Endodermal cell (in vitro differentiated cells): ENCODE measurements at regions not wholly inside any gene's neighbourhood (a gene's known extent, or its start where the extent isn't known, plus 50 kb on each side); places are given as distances from the start of the nearest gene placed in this dataset.

Experiments used
- DNase-seq: peaks from one replicate; pipeline ENCODE4 v3.0.0-alpha.2; 2017
- H3K27ac ChIP-seq: 2 replicates; pipeline ENCODE4 v1.5.1; 2013; ENCODE audit warnings: mild to moderate bottlenecking, low read depth, low read length, moderate library complexity
- H3K27me3 ChIP-seq: 2 replicates; pipeline ENCODE4 v1.6.1; 2013; ENCODE audit warnings: mild to moderate bottlenecking, low read length, moderate library complexity; ENCODE audit not compliant: insufficient read depth, control insufficient read depth, poor library complexity, severe bottlenecking
- H3K36me3 ChIP-seq: 2 replicates; pipeline ENCODE4 v1.7.0; 2013; ENCODE audit warnings: mild to moderate bottlenecking, low read length, moderate library complexity; ENCODE audit not compliant: control insufficient read depth, insufficient read depth
- H3K4me1 ChIP-seq: one replicate; pipeline ENCODE4 v1.7.0; 2013; ENCODE audit warnings: low read length; ENCODE audit not compliant: control insufficient read depth, insufficient read depth
- H3K4me3 ChIP-seq: 2 replicates; pipeline ENCODE4 v1.5.1; 2013; ENCODE audit warnings: mild to moderate bottlenecking, low read length, moderate library complexity
- H3K9ac ChIP-seq: 2 replicates; pipeline ENCODE4 v1.6.1; 2013; ENCODE audit warnings: mild to moderate bottlenecking, low read length, moderate library complexity; ENCODE audit not compliant: poor library complexity, severe bottlenecking; ENCODE audit errors: extremely low read depth
- H3K9me3 ChIP-seq: 2 replicates; pipeline ENCODE4 v1.6.1; 2013; ENCODE audit warnings: mild to moderate bottlenecking, low read length, moderate library complexity; ENCODE audit not compliant: control insufficient read depth
- H3K27ac Mint-ChIP-seq: 2 replicates; pipeline ENCODE4 v1.8.0; 2020; ENCODE audit warnings: mixed read lengths
- H3K27me3 Mint-ChIP-seq: 2 replicates; pipeline ENCODE4 v1.8.0; 2021; ENCODE audit warnings: mild to moderate bottlenecking, mixed read lengths; ENCODE audit not compliant: insufficient read depth
- H3K36me3 Mint-ChIP-seq: 2 replicates; pipeline ENCODE4 v1.8.0; 2020; ENCODE audit warnings: low read depth, mixed read lengths
- H3K4me1 Mint-ChIP-seq: 2 replicates; pipeline ENCODE4 v1.8.0; 2020; ENCODE audit warnings: mixed read lengths
- H3K4me3 Mint-ChIP-seq: 2 replicates; pipeline ENCODE4 v1.8.0; 2020; ENCODE audit warnings: mild to moderate bottlenecking, moderate library complexity, mixed read lengths
- H3K9me3 Mint-ChIP-seq: 2 replicates; pipeline ENCODE4 v1.8.0; 2020; ENCODE audit warnings: mild to moderate bottlenecking, mixed read lengths
- WGBS, 2 experiments: methylation state at CpG; one replicate each; pipeline versions ENCODE4 v1.1.5 to v1.1.7; 2013; ENCODE audit warnings: missing lambda C conversion rate in 2 of 2, mixed read lengths in 1 of 2; ENCODE audit not compliant: insufficient coverage in 1 of 2, insufficient read length in 1 of 2; 5-methylcytosine and 5-hydroxymethylcytosine counted together
- TF ChIP-seq, protein P1 (sequence below): fragments of 200-600 bp; sonication (generic); conservative IDR thresholded peaks from 2 replicates; pipeline ENCODE4 v1.5.0; 2021; ENCODE audit warnings: antibody characterized with exemption, mild to moderate bottlenecking

DNA sequence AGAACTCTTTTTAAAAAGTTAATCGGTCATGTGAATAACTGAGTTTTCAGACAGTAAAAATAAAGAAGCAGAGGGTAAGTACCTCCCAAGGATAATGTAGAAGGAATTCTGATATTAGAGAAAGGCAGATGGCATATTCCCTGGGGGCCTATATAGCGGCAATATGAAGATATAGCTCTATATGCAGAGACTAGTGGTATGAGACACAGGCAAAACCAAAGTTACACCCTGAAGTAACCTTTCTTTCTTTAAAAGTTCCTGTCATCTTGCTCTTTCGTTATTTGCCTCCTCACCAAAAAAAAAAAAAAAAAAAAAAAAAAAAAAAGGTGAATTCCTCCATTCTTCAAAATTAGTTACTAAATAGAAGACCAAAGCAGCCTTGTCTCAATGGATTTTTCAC lies 76.2 kb upstream of the ARHGAP32 start:
- Mint-ChIP-seq H3K4me3 (no peak overlapping the region), H3K4me1 (peaks cover 29% of the 10 kb centered on the region), H3K27ac (no peak overlapping the region), H3K27me3 (no peaks in the 10 kb centered on the region), H3K9me3 (no peaks in the 10 kb centered on the region), H3K36me3 (peaks cover 6% of the 10 kb centered on the region)
- peak overlapping the region; percentile 65 for H3K27ac ChIP-seq
- no peak overlapping the region for H3K4me3 ChIP-seq
- no peaks in the 10 kb centered on the region for H3K4me1 ChIP-seq
- 98 to 100% methylated on average over 2 to 3 of the region's 3 CpGs for WGBS, 2 experiments
- no peak for DNase-seq
- H3K27me3 ChIP-seq: no peaks in the 10 kb centered on the region
- H3K9me3 ChIP-seq: no peaks in the 10 kb centered on the region
- TF ChIP-seq, protein P1, sequence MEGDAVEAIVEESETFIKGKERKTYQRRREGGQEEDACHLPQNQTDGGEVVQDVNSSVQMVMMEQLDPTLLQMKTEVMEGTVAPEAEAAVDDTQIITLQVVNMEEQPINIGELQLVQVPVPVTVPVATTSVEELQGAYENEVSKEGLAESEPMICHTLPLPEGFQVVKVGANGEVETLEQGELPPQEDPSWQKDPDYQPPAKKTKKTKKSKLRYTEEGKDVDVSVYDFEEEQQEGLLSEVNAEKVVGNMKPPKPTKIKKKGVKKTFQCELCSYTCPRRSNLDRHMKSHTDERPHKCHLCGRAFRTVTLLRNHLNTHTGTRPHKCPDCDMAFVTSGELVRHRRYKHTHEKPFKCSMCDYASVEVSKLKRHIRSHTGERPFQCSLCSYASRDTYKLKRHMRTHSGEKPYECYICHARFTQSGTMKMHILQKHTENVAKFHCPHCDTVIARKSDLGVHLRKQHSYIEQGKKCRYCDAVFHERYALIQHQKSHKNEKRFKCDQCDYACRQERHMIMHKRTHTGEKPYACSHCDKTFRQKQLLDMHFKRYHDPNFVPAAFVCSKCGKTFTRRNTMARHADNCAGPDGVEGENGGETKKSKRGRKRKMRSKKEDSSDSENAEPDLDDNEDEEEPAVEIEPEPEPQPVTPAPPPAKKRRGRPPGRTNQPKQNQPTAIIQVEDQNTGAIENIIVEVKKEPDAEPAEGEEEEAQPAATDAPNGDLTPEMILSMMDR: no peak
- no peaks in the 10 kb centered on the region for H3K36me3 ChIP-seq
- no peak overlapping the region for H3K9ac ChIP-seq

- Histone ChIP-seq H3K27ac (peak overlapping the region; percentile 65), H3K9me3 (no peaks in the 10 kb centered on the region), H3K36me3 (peaks cover 4% of the 10 kb centered on the region), H3K4me3 (no peak overlapping the region), H3K4me1 (no peaks in the 10 kb centered on the region), H3K27me3 (no peaks in the 10 kb centered on the region), H3K9ac (no peak overlapping the region)
- peaks cover 29% of the 10 kb centered on the region for H3K4me1 Mint-ChIP-seq
- WGBS, 2 experiments: 71% methylated on average over 3 of the region's 3 CpGs; no CpG with 5 or more reads in 1 of the 2 experiments
- H3K9me3 Mint-ChIP-seq: no peaks in the 10 kb centered on the region
- peak overlapping the region; percentile 0 for H3K27ac Mint-ChIP-seq
- H3K4me3 Mint-ChIP-seq: no peak overlapping the region
- TF ChIP-seq, protein P1: no peak
- no peak for DNase-seq
- peaks cover 9% of the 10 kb centered on the region for H3K36me3 Mint-ChIP-seq
- no peaks in the 10 kb centered on the region for H3K27me3 Mint-ChIP-seq
These were observed 75.6 kb upstream of the ARHGAP32 start for GRCh38 chr11:129267716-129268115.

GRCh38 chr11:129266536-129266935 lies 74.4 kb upstream of the ARHGAP32 start:
- no peaks in the 10 kb centered on the region for H3K27me3 ChIP-seq
- H3K4me1 ChIP-seq: no peaks in the 10 kb centered on the region
- no peak overlapping the region for H3K27ac Mint-ChIP-seq
- no peak overlapping the region for H3K4me3 Mint-ChIP-seq
- peaks cover 4% of the 10 kb centered on the region for H3K36me3 ChIP-seq
- 20 to 71% methylated on average over 1 to 2 of the region's 2 CpGs for WGBS, 2 experiments
- H3K9me3 ChIP-seq: no peaks in the 10 kb centered on the region
- DNase-seq: no peak
- no peak overlapping the region for H3K27ac ChIP-seq
- no peaks in the 10 kb centered on the region for H3K9me3 Mint-ChIP-seq
- H3K36me3 Mint-ChIP-seq: peaks cover 9% of the 10 kb centered on the region
- no peak overlapping the region for H3K4me3 ChIP-seq
- H3K27me3 Mint-ChIP-seq: no peaks in the 10 kb centered on the region
- peaks cover 28% of the 10 kb centered on the region for H3K4me1 Mint-ChIP-seq
- H3K9ac ChIP-seq: no peak overlapping the region
- TF ChIP-seq, protein P1: no peak
